Smooth muscle cell (in vitro differentiated cells): ENCODE measurements at regions not wholly inside any gene's neighbourhood (a gene's known extent, or its start where the extent isn't known, plus 50 kb on each side); places are given as distances from the start of the nearest gene placed in this dataset.

Experiments used
- DNase-seq: peaks from one replicate; lab custom pipeline; 2025; ENCODE audit not compliant: unreplicated experiment; lab: John Stamatoyannopoulos, UW
- H2AFZ ChIP-seq: fragments of 200-600 bp; sonication (generic); 2 replicates; pipeline ENCODE4 v1.6.0; 2016; ENCODE audit warnings: antibody characterized with exemption, low read depth, mild to moderate bottlenecking
- H3F3A ChIP-seq: fragments of 200-600 bp; sonication (generic); 2 replicates; pipeline ENCODE4 v1.6.0; 2017; ENCODE audit warnings: antibody characterized with exemption, low read depth
- H3K27ac ChIP-seq: fragments of 200-600 bp; sonication (generic); 2 replicates; pipeline ENCODE4 v1.5.1; 2016; ENCODE audit warnings: low read depth, mild to moderate bottlenecking
- H3K27me3 ChIP-seq: fragments of 200-600 bp; sonication (generic); 2 replicates; pipeline ENCODE4 v1.6.1; 2016; ENCODE audit warnings: low read depth, mild to moderate bottlenecking
- H3K36me3 ChIP-seq: fragments of 200-600 bp; sonication (generic); 2 replicates; pipeline ENCODE4 v1.5.1; 2016; ENCODE audit warnings: low read depth
- H3K4me1 ChIP-seq: fragments of 200-600 bp; sonication (generic); 2 replicates; pipeline ENCODE4 v1.5.1; 2016; ENCODE audit warnings: low read depth
- H3K4me2 ChIP-seq: fragments of 200-600 bp; sonication (generic); 2 replicates; pipeline ENCODE4 v1.6.0; 2016; ENCODE audit warnings: mild to moderate bottlenecking
- H3K4me3 ChIP-seq: fragments of 200-600 bp; sonication (generic); 2 replicates; pipeline ENCODE4 v1.5.1; 2016; ENCODE audit warnings: mild to moderate bottlenecking
- H3K79me2 ChIP-seq: fragments of 200-600 bp; sonication (generic); 2 replicates; pipeline ENCODE4 v1.6.0; 2016; ENCODE audit warnings: low read depth, mild to moderate bottlenecking
- H3K9ac ChIP-seq: fragments of 200-600 bp; sonication (generic); 2 replicates; pipeline ENCODE4 v1.6.0; 2016; ENCODE audit warnings: low read depth
- H3K9me3 ChIP-seq: fragments of 200-600 bp; sonication (generic); replicated peaks from 2 replicates; pipeline ENCODE4 v1.5.1; 2016; ENCODE audit warnings: low read depth
- H4K20me1 ChIP-seq: fragments of 200-600 bp; sonication (generic); 2 replicates; pipeline ENCODE4 v1.6.0; 2016; ENCODE audit warnings: low read depth
- WGBS: methylation state at CpG from one replicate; pipeline ENCODE4 v1.1.7; 2016; ENCODE audit warnings: low lambda C conversion rate; 5-methylcytosine and 5-hydroxymethylcytosine counted together
- TF ChIP-seq, protein P1 (sequence below): fragments of 200-600 bp; sonication (generic); IDR thresholded peaks from 2 replicates; pipeline ENCODE4 v1.5.1; 2017; ENCODE audit warnings: borderline replicate concordance, mild to moderate bottlenecking, antibody characterized with exemption; ENCODE audit not compliant: insufficient read depth, poor library complexity, severe bottlenecking

DNA sequence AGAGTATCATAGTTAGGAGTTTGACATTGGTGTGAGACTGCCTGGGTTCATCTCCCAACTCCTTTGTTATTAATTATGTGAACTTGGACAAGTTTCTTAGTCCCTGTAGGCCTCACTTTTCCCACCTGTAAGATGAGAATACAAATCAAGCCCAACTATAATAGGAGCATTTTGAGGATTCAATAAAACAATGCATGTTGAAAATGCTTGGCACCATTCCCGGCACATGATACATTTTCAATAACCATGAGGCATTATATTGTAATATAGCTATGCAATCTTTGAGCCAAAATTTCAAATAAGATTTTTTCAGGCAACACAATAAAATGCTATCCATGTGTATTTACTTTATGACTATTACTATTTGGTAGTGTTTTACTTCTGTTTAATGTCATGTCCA, 229.0 kb upstream of the SP4 start:
- Histone ChIP-seq H3K4me3 (no peak overlapping the region), H3K36me3 (no peaks in the 10 kb centered on the region), H3K9ac (no peak overlapping the region), H3K27ac (no peak overlapping the region), H3F3A (no peaks in the 10 kb centered on the region), H3K4me1 (peaks cover 6% of the 10 kb centered on the region), H2AFZ (no peak overlapping the region), H3K27me3 (no peaks in the 10 kb centered on the region), H3K9me3 (no peaks in the 10 kb centered on the region), H4K20me1 (no peaks in the 10 kb centered on the region), H3K79me2 (no peaks in the 10 kb centered on the region), H3K4me2 (no peak overlapping the region)
- TF ChIP-seq, protein P1, sequence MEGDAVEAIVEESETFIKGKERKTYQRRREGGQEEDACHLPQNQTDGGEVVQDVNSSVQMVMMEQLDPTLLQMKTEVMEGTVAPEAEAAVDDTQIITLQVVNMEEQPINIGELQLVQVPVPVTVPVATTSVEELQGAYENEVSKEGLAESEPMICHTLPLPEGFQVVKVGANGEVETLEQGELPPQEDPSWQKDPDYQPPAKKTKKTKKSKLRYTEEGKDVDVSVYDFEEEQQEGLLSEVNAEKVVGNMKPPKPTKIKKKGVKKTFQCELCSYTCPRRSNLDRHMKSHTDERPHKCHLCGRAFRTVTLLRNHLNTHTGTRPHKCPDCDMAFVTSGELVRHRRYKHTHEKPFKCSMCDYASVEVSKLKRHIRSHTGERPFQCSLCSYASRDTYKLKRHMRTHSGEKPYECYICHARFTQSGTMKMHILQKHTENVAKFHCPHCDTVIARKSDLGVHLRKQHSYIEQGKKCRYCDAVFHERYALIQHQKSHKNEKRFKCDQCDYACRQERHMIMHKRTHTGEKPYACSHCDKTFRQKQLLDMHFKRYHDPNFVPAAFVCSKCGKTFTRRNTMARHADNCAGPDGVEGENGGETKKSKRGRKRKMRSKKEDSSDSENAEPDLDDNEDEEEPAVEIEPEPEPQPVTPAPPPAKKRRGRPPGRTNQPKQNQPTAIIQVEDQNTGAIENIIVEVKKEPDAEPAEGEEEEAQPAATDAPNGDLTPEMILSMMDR = no peak
- 94% methylated on average over 1 of the region's 1 CpG for WGBS
- DNase-seq = no peak

DNA sequence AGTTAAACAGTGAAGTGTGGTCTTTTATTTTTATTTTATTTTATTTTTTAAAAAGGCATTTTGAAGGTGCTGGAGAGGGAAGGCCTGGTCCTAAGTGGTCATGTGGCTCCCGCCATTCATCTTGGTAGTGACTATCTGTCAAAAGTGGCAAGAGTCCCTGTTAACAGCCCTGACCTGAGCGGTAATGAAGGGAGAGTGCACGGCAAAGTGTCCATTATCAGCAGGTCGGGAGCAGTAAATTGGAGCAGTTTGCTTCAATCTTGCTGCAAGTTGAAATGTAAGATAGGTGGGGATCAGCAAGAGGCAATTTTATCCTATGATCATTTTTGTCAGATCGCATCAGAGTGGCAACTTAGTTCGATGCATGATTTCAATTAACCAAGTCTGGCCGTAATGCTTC, 227.4 kb upstream of the SP4 start:
- TF ChIP-seq, protein P1 = no peak
- Histone ChIP-seq H3K36me3 (no peaks in the 10 kb centered on the region), H4K20me1 (no peaks in the 10 kb centered on the region), H3K27me3 (no peaks in the 10 kb centered on the region), H3F3A (no peaks in the 10 kb centered on the region), H3K4me1 (no peaks in the 10 kb centered on the region), H3K9ac (no peak overlapping the region), H3K4me2 (no peak overlapping the region), H3K9me3 (no peaks in the 10 kb centered on the region), H2AFZ (no peak overlapping the region), H3K27ac (no peak overlapping the region), H3K4me3 (no peak overlapping the region), H3K79me2 (no peaks in the 10 kb centered on the region)
- DNase-seq = no peak
- 85% methylated on average over 7 of the region's 7 CpGs for WGBS

DNA sequence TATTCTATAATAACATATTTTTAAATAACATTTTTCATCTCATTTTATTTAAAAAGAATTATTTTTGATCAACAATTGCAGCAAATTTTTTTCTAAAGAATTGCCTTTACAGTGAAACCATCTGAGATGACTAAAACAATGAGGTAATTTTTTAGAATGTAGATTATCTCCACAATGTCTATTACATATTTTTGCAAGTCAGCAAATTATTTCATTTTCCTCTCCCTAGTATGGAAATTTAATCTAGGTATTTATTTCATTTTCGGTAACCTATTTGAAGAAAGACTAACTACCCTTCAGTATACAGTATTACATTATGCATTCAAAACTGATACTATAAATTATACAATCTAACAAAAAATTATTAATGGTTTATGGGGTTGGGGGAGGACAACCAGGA, 213.2 kb upstream of the SP4 start:
- TF ChIP-seq, protein P1 = no peak
- Histone ChIP-seq H3K36me3 (no peaks in the 10 kb centered on the region), H3F3A (no peaks in the 10 kb centered on the region), H3K27me3 (no peaks in the 10 kb centered on the region), H3K9ac (no peak overlapping the region), H3K9me3 (no peaks in the 10 kb centered on the region), H3K4me3 (no peak overlapping the region), H3K27ac (no peak overlapping the region), H3K79me2 (no peaks in the 10 kb centered on the region), H3K4me2 (no peak overlapping the region), H2AFZ (no peak overlapping the region), H4K20me1 (no peaks in the 10 kb centered on the region), H3K4me1 (no peaks in the 10 kb centered on the region)
- 94% methylated on average over 1 of the region's 1 CpG for WGBS
- DNase-seq = no peak

DNA sequence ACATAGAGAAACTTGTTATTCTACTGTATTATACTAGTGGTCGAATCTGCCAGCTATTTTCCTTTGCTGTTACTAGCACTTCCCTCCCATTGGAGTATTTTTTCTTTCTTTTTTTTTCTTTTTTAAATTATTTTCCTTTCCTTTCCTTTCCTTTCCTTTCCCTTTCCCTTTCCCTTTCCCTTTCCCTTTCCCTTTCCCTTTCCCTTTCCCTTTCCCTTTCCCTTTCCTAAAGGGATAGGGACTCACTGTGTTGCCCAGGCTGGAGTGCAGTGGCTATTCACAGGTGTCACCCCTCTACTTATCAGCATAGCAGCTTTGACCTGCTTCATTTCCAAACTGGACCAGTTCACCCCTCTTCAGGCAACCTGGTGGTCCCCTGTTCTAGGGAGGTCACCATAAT, 212.6 kb upstream of the SP4 start:
- H3K9ac ChIP-seq = no peak overlapping the region
- no peak overlapping the region for H2AFZ ChIP-seq
- H3K27me3 ChIP-seq = no peaks in the 10 kb centered on the region
- no peak for DNase-seq
- no peaks in the 10 kb centered on the region for H3K36me3 ChIP-seq
- no peaks in the 10 kb centered on the region for H4K20me1 ChIP-seq
- TF ChIP-seq, protein P1 = no peak
- 64% methylated on average over 1 of the region's 1 CpG for WGBS
- no peaks in the 10 kb centered on the region for H3K9me3 ChIP-seq
- no peak overlapping the region for H3K4me2 ChIP-seq
- no peaks in the 10 kb centered on the region for H3K4me1 ChIP-seq
- H3K4me3 ChIP-seq = no peak overlapping the region
- H3K27ac ChIP-seq = no peak overlapping the region
- no peaks in the 10 kb centered on the region for H3K79me2 ChIP-seq
- H3F3A ChIP-seq = no peaks in the 10 kb centered on the region
